Liver (tissue), 8 donors: ENCODE measurements at regions not wholly inside any gene's neighbourhood (a gene's known extent, or its start where the extent isn't known, plus 50 kb on each side); places are given as distances from the start of the nearest gene placed in this dataset.
"Not testable (repeated sequence)": the region's sequence is repeated elsewhere in the genome, so short reads cannot be mapped to it uniquely, and the experiment has no call there.

Experiments used
- DNase-seq: peaks from one replicate; pipeline ENCODE4 v3.0.0-alpha.2; 2017; ENCODE audit warnings: low spot score
- H3K27ac ChIP-seq, 2 donors: one replicate each; pipeline ENCODE4 v1.7.0; 2013; ENCODE audit warnings: inconsistent platforms in 2 of 2, low read length in 2 of 2, control low read depth in 1 of 2, low read depth in 1 of 2, mild to moderate bottlenecking in 1 of 2
- H3K27me3 ChIP-seq, 4 donors: one replicate each; pipeline versions ENCODE4 v1.6.1 to v1.7.0; 2013; ENCODE audit warnings: low read length in 3 of 4, inconsistent platforms in 1 of 4, mild to moderate bottlenecking in 1 of 4, moderate library complexity in 1 of 4; ENCODE audit not compliant: control insufficient read depth in 4 of 4, insufficient read depth in 4 of 4
- H3K36me3 ChIP-seq, 4 donors: one replicate each; pipeline versions ENCODE4 v1.6.1 to v1.7.0; 2013; ENCODE audit warnings: low read length in 3 of 4, mild to moderate bottlenecking in 3 of 4, low read depth in 1 of 4, moderate library complexity in 1 of 4; ENCODE audit not compliant: control insufficient read depth in 4 of 4, insufficient read depth in 3 of 4
- H3K4me1 ChIP-seq, 4 donors: one replicate each; pipeline versions ENCODE4 v1.6.1 to v1.7.0; 2013; ENCODE audit warnings: low read length in 3 of 4, mild to moderate bottlenecking in 3 of 4, moderate library complexity in 1 of 4; ENCODE audit not compliant: control insufficient read depth in 4 of 4, insufficient read depth in 4 of 4
- H3K4me3 ChIP-seq, 3 donors: one replicate each; pipeline versions ENCODE4 v1.6.1 to v1.7.0; 2013; ENCODE audit warnings: low read length in 3 of 3, control low read depth in 1 of 3, low read depth in 1 of 3, mild to moderate bottlenecking in 1 of 3
- H3K9ac ChIP-seq, 2 donors: one replicate each; pipeline ENCODE4 v1.7.0; 2013; ENCODE audit warnings: low read length in 2 of 2, mild to moderate bottlenecking in 2 of 2, moderate library complexity in 2 of 2, control low read depth in 1 of 2, low read depth in 1 of 2
- H3K9me3 ChIP-seq, 4 donors: one replicate each; pipeline versions ENCODE4 v1.6.1 to v1.7.0; 2013; ENCODE audit warnings: low read length in 3 of 4; ENCODE audit not compliant: control insufficient read depth in 4 of 4
- CTCF ChIP-seq: fragments of 150-350 bp; IDR thresholded peaks from 2 replicates; pipeline ENCODE4 v1.5.1; 2017; ENCODE audit warnings: improper control_type of control experiment, low read depth, low read length; ENCODE audit not compliant: missing input control
- EGR1 ChIP-seq, 2 donors: IDR thresholded peaks; 2 replicates each; pipeline ENCODE4 v1.6.1; 2016 to 2018; ENCODE audit warnings: antibody characterized with exemption in 2 of 2, low read depth in 2 of 2
- FOXA1 ChIP-seq: IDR thresholded peaks from 2 replicates; pipeline ENCODE4 v1.6.1; 2016; ENCODE audit warnings: antibody characterized with exemption
- FOXA2 ChIP-seq: IDR thresholded peaks from 2 replicates; pipeline ENCODE4 v1.6.1; 2016; ENCODE audit warnings: antibody characterized with exemption
- GABPA ChIP-seq, 2 donors: IDR thresholded peaks in 1 of 2; conservative IDR thresholded peaks in 1 of 2; 2 replicates each; pipeline ENCODE4 v1.6.1; 2016; ENCODE audit warnings: antibody characterized with exemption in 2 of 2, mild to moderate bottlenecking in 1 of 2, moderate library complexity in 1 of 2
- HNF4A ChIP-seq, 2 donors: conservative IDR thresholded peaks; 2 replicates each; pipeline ENCODE4 v1.6.1; 2016; ENCODE audit warnings: antibody characterized with exemption in 2 of 2, mild to moderate bottlenecking in 2 of 2
- HNF4G ChIP-seq: IDR thresholded peaks from 2 replicates; pipeline ENCODE4 v1.6.1; 2016; ENCODE audit warnings: antibody characterized with exemption
- JUND ChIP-seq, 2 donors: IDR thresholded peaks; 2 replicates each; pipeline ENCODE4 v1.6.1; 2016; ENCODE audit warnings: antibody characterized with exemption in 2 of 2
- MAX ChIP-seq: IDR thresholded peaks from 2 replicates; pipeline ENCODE4 v1.6.1; 2016; ENCODE audit warnings: antibody characterized with exemption
- NR2F2 ChIP-seq: IDR thresholded peaks from 2 replicates; pipeline ENCODE4 v1.6.1; 2016; ENCODE audit warnings: antibody characterized with exemption
- RAD21 ChIP-seq, 2 donors: IDR thresholded peaks; 2 replicates each; pipeline ENCODE4 v1.6.1; 2016; ENCODE audit warnings: antibody characterized with exemption in 2 of 2, mild to moderate bottlenecking in 2 of 2
- SP1 ChIP-seq: IDR thresholded peaks from 2 replicates; pipeline ENCODE4 v1.6.1; 2018; ENCODE audit warnings: antibody characterized with exemption, mild to moderate bottlenecking
- TAF1 ChIP-seq: conservative IDR thresholded peaks from 2 replicates; pipeline ENCODE4 v1.6.1; 2016; ENCODE audit warnings: antibody characterized with exemption, mild to moderate bottlenecking
- YY1 ChIP-seq: IDR thresholded peaks from 2 replicates; pipeline ENCODE4 v1.6.1; 2016; ENCODE audit warnings: antibody characterized with exemption, mild to moderate bottlenecking
- WGBS: extraction: QIAGEN DNeasy Blood & Tissue Kit; methylation state at CpG from one replicate; pipeline ENCODE4 v1.1.7; 2013; 5-methylcytosine and 5-hydroxymethylcytosine counted together
- TF ChIP-seq, protein P1 (sequence below): IDR thresholded peaks from 2 replicates; pipeline ENCODE4 v1.6.1; 2016; ENCODE audit warnings: antibody characterized with exemption
- donor health status: healthy.
- donor health status: healthy.
- donor health status: healthy.
- donor health status: healthy.
- donor health status: healthy.

DNA sequence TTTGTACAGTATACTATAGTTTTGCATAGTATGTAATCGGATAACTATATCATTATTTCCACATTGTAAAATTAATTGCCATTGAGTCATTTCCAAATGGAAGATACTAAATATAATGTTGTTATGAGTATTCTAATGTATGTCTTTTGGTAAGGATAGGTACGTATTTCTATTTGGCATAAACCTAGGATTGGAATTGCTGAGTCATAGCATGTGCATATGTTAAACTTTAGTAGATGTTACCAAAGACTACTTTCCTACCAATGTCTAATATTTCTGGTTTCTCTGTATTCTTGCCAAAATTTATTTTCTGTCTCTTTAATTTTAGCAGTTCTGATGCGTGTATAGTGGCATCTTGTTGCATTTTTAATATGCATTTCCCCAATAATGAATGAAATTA, 825.1 kb upstream of the ARRDC3 start (continued):
- TF ChIP-seq JUND (IDR thresholded peaks at IDR 0.05) (no peak), TAF1 (no peak), YY1 (no peak), EGR1 (IDR thresholded peaks at IDR 0.05; ENCODE audit: low read depth in 2 of 2) (no peak), FOXA2 (no peak), GABPA (IDR thresholded peaks at IDR 0.05 in 1 of 2, conservative IDR thresholded peaks at IDR 0.05 in 1 of 2) (no peak), MAX (no peak), SP1 (no peak)

- Histone ChIP-seq H3K9ac (no peak overlapping the region), H3K9me3 (peaks cover 0 to 10% (median 0%) of the 10 kb centered on the region in 4 donors), H3K36me3 (no peaks in the 10 kb centered on the region), H3K4me3 (no peak overlapping the region), H3K4me1 (no peaks in the 10 kb centered on the region), H3K27me3 (no peaks in the 10 kb centered on the region), H3K27ac (no peak overlapping the region)
- DNase-seq: no peak
- 35% methylated on average over 2 of the region's 2 CpGs for WGBS
- TF ChIP-seq JUND (IDR thresholded peaks at IDR 0.05) (no peak), RAD21 (IDR thresholded peaks at IDR 0.05) (no peak), FOXA2 (no peak), TAF1 (no peak), CTCF (no peak), HNF4A (conservative IDR thresholded peaks at IDR 0.05) (no peak)
These were observed 824.0 kb upstream of the ARRDC3 start for GRCh38 chr5:92207151-92207550.

- H3K36me3 ChIP-seq: no peaks in the 10 kb centered on the region
- no peak for TF ChIP-seq NR2F2
- TF ChIP-seq FOXA1: no peak
- TF ChIP-seq, protein P1, sequence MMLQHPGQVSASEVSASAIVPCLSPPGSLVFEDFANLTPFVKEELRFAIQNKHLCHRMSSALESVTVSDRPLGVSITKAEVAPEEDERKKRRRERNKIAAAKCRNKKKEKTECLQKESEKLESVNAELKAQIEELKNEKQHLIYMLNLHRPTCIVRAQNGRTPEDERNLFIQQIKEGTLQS: no peak
- no peak for TF ChIP-seq HNF4A (conservative IDR thresholded peaks at IDR 0.05)
- no peak for TF ChIP-seq HNF4G
- TF ChIP-seq GABPA (IDR thresholded peaks at IDR 0.05 in 1 of 2, conservative IDR thresholded peaks at IDR 0.05 in 1 of 2): no peak
These were observed 823.6 kb upstream of the ARRDC3 start for GRCh38 chr5:92206681-92207080.

GRCh38 chr5:92199035-92199434, 815.9 kb upstream of the ARRDC3 start:
- 89% methylated on average over 24 of the region's 27 CpGs for WGBS
- not testable (repeated sequence) for H3K9ac ChIP-seq

More at GRCh38 chr5:92206681-92207080, 823.6 kb upstream of the ARRDC3 start:
- WGBS: 80% methylated on average over 5 of the region's 5 CpGs
- Histone ChIP-seq H3K9ac (no peak overlapping the region), H3K27ac (no peak overlapping the region), H3K9me3 (peaks cover 0 to 10% (median 0%) of the 10 kb centered on the region in 4 donors), H3K27me3 (no peaks in the 10 kb centered on the region), H3K4me1 (no peaks in the 10 kb centered on the region), H3K4me3 (no peak overlapping the region)
- DNase-seq: no peak

More at GRCh38 chr5:92199035-92199434, 815.9 kb upstream of the ARRDC3 start:
- not testable (repeated sequence) for H3K36me3 ChIP-seq, H3K27ac ChIP-seq, H3K27me3 ChIP-seq, DNase-seq, H3K9me3 ChIP-seq, H3K4me1 ChIP-seq, H3K4me3 ChIP-seq
